Mammary epithelial cell (primary cell): ENCODE measurements at regions not wholly inside any gene's neighbourhood (a gene's known extent, or its start where the extent isn't known, plus 50 kb on each side); places are given as distances from the start of the nearest gene placed in this dataset.
"Not testable (repeated sequence)": the region's sequence is repeated elsewhere in the genome, so short reads cannot be mapped to it uniquely, and the experiment has no call there.

Experiments used
- EZH2 ChIP-seq: IDR thresholded peaks from 2 replicates; pipeline ENCODE4 v1.6.1; 2012; ENCODE audit warnings: low read length, inconsistent platforms, borderline replicate concordance
- TF ChIP-seq, protein P1 (sequence below), 2 donors: IDR thresholded peaks in 1 of 2; conservative IDR thresholded peaks in 1 of 2; 2 replicates each; pipeline ENCODE4 v1.5.1; 2011 to 2012; ENCODE audit warnings: inconsistent platforms in 2 of 2, low read length in 2 of 2, mild to moderate bottlenecking in 2 of 2, control low read depth in 1 of 2, low read depth in 1 of 2; ENCODE audit not compliant: insufficient read depth in 1 of 2; ENCODE audit errors: extremely low read depth in 1 of 2

DNA sequence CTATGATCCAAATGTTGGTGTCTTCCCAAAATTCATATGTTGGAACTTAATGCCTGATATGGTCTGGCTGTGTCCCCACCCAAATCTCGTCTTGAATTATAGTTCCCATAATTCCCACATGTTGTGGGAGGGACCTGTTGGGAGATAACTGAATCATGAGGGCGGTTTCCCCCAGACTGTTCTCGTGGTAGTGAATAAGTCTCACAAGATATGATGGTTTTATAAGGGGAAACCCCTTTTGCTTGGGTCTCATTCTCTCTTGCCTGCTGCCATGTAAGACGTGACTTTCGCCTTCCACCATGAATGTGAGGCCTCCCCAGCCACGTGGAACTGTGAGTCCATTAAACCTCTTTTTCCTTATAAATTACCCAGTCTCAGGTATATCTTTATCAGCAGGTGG lies 94.3 kb downstream of the ETS2 start:
- TF ChIP-seq, protein P1, sequence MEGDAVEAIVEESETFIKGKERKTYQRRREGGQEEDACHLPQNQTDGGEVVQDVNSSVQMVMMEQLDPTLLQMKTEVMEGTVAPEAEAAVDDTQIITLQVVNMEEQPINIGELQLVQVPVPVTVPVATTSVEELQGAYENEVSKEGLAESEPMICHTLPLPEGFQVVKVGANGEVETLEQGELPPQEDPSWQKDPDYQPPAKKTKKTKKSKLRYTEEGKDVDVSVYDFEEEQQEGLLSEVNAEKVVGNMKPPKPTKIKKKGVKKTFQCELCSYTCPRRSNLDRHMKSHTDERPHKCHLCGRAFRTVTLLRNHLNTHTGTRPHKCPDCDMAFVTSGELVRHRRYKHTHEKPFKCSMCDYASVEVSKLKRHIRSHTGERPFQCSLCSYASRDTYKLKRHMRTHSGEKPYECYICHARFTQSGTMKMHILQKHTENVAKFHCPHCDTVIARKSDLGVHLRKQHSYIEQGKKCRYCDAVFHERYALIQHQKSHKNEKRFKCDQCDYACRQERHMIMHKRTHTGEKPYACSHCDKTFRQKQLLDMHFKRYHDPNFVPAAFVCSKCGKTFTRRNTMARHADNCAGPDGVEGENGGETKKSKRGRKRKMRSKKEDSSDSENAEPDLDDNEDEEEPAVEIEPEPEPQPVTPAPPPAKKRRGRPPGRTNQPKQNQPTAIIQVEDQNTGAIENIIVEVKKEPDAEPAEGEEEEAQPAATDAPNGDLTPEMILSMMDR (conservative IDR thresholded peaks at IDR 0.05 in 1 of 2, IDR thresholded peaks at IDR 0.05 in 1 of 2; ENCODE audit: extremely low read depth in 1 of 2, insufficient read depth in 1 of 2, low read depth in 1 of 2, low read length in 2 of 2): not testable (repeated sequence)
- TF ChIP-seq EZH2: not testable (repeated sequence)
